ENCODE measurements at regions not wholly inside any gene's neighbourhood (a gene's known extent, or its start where the extent isn't known, plus 50 kb on each side); places are given as distances from the start of the nearest gene placed in this dataset.

DNA sequence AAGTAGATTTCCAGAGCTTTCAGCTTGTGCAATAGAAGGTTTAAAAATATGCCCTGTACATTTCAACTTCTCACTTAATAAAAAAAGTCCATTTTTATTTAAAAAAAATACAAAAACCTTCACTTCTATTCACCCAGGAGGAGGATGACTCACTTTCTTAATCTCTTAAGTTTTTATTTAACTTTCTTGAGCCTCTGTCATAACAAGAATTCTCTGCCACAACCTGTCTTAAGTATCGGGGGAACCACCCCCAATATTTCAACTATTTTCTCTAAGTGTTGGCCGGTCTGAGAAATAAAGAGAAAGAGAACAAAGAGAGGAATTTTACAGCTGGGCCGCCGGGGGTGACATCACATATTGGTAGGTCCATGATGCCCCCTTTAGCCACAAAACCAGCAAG, 58.4 kb downstream of the LRATD1 start:
- H3K4me3 ChIP-seq (ENCODE audit: low read depth in 2 of 2, low read length in 1 of 2), result no peak overlapping the region
- no peaks in the 10 kb centered on the region for H3K9me3 ChIP-seq
- H3K79me2 ChIP-seq (ENCODE audit: insufficient read depth), result no peaks in the 10 kb centered on the region
- peaks cover 0 to 2% of the 10 kb centered on the region in 2 experiments; a peak in 1 of 4 replicates for H3K4me1 ChIP-seq (ENCODE audit: control insufficient read depth in 1 of 2, insufficient read depth in 2 of 2, low read depth in 1 of 2, low read length in 1 of 2)
- no peaks in the 10 kb centered on the region for H3K36me3 ChIP-seq (replicated peaks in 1 of 2; ENCODE audit: control insufficient read depth in 1 of 2, insufficient read depth in 2 of 2, low read length in 1 of 2)
- H3K27me3 ChIP-seq (ENCODE audit: insufficient read depth), result no peaks in the 10 kb centered on the region
- ChIA-PET CTCF (no interaction called here), POLR2A (no interaction called here)
- no peak for DNase-seq
- no peak overlapping the region for H3K27ac ChIP-seq (ENCODE audit: low read depth in 2 of 2, low read length in 1 of 2)
- no peaks in the 10 kb centered on the region for H3F3A ChIP-seq (replicated peaks; ENCODE audit: insufficient read depth)
- H3K9me2 ChIP-seq, result no peaks in the 10 kb centered on the region
- H3K9ac ChIP-seq, result no peak overlapping the region
- H3K4me2 ChIP-seq, result no peak overlapping the region
- no peaks in the 10 kb centered on the region for H4K20me1 ChIP-seq (ENCODE audit: insufficient read depth)
- H2AFZ ChIP-seq (ENCODE audit: low read depth), result no peak overlapping the region
- 43% methylated on average over 4 of the region's 4 CpGs for WGBS (ENCODE audit: low lambda C conversion rate)
- TF ChIP-seq FOSL2 (IDR thresholded peaks at IDR 0.05; ENCODE audit: borderline replicate concordance, low read depth), result no peak
- TF ChIP-seq POLR2AphosphoS5 (IDR thresholded peaks at IDR 0.05; ENCODE audit: low read depth, low read length), result no peak
- TF ChIP-seq TEAD4 (IDR thresholded peaks at IDR 0.05; ENCODE audit: borderline replicate concordance, insufficient read depth), result no peak
- no peak for TF ChIP-seq SIN3A (IDR thresholded peaks at IDR 0.05; ENCODE audit: borderline replicate concordance, low read depth, low read length)
- TF ChIP-seq, protein P1, sequence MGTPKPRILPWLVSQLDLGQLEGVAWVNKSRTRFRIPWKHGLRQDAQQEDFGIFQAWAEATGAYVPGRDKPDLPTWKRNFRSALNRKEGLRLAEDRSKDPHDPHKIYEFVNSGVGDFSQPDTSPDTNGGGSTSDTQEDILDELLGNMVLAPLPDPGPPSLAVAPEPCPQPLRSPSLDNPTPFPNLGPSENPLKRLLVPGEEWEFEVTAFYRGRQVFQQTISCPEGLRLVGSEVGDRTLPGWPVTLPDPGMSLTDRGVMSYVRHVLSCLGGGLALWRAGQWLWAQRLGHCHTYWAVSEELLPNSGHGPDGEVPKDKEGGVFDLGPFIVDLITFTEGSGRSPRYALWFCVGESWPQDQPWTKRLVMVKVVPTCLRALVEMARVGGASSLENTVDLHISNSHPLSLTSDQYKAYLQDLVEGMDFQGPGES (IDR thresholded peaks at IDR 0.05; ENCODE audit: low read depth, low read length), result no peak
- TF ChIP-seq, protein P2, sequence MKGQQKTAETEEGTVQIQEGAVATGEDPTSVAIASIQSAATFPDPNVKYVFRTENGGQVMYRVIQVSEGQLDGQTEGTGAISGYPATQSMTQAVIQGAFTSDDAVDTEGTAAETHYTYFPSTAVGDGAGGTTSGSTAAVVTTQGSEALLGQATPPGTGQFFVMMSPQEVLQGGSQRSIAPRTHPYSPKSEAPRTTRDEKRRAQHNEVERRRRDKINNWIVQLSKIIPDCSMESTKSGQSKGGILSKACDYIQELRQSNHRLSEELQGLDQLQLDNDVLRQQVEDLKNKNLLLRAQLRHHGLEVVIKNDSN (IDR thresholded peaks at IDR 0.05; ENCODE audit: borderline replicate concordance, low read depth), result no peak
- TF ChIP-seq SMC3 (IDR thresholded peaks at IDR 0.05; ENCODE audit: low read depth, low read length), result no peak
- no peak for TF ChIP-seq TCF12 (IDR thresholded peaks at IDR 0.05)
- TF ChIP-seq YY1 (IDR thresholded peaks at IDR 0.05; ENCODE audit: low read depth), result no peak
- TF ChIP-seq RXRA (IDR thresholded peaks at IDR 0.05; ENCODE audit: borderline replicate concordance, low read depth), result no peak
- TF ChIP-seq GABPA (IDR thresholded peaks at IDR 0.05; ENCODE audit: low read depth), result no peak

DNA sequence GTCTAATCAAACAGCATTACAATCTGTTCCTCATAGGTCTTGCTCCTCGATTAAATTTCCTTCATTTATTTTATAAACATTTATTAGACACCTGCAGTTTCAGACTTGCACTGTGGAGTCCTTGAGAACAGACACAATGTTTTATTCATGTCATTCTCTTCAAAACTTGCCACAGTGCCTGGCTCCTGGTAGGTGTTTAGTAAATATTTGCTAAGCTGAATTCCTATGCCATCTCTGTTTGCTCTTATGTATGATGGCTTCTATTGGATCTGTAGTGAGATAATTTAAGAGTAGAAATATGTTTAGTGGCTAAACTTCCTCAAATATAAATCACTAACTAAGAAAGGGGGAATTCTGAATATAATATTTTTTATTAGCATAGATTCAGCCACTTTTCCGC, 61.4 kb downstream of the LRATD1 start:
- ChIA-PET POLR2A (no interaction called here), CTCF (no interaction called here)
- no peak for DNase-seq
- H3K9ac ChIP-seq, result no peak overlapping the region
- H3K9me3 ChIP-seq, result no peaks in the 10 kb centered on the region
- no peaks in the 10 kb centered on the region for H3K27me3 ChIP-seq (ENCODE audit: insufficient read depth)
- H3K4me1 ChIP-seq (ENCODE audit: control insufficient read depth in 1 of 2, insufficient read depth in 2 of 2, low read depth in 1 of 2, low read length in 1 of 2), result peaks cover 0 to 2% of the 10 kb centered on the region in 2 experiments; a peak in 1 of 4 replicates
- H3K79me2 ChIP-seq (ENCODE audit: insufficient read depth), result no peaks in the 10 kb centered on the region
- no peak overlapping the region for H3K4me3 ChIP-seq (ENCODE audit: low read depth in 2 of 2, low read length in 1 of 2)
- WGBS (ENCODE audit: low lambda C conversion rate), result 26% methylated on average over 2 of the region's 2 CpGs
- no peak overlapping the region for H2AFZ ChIP-seq (ENCODE audit: low read depth)
- no peak overlapping the region for H3K27ac ChIP-seq (ENCODE audit: low read depth in 2 of 2, low read length in 1 of 2)
- no peaks in the 10 kb centered on the region for H3F3A ChIP-seq (replicated peaks; ENCODE audit: insufficient read depth)
- no peaks in the 10 kb centered on the region for H4K20me1 ChIP-seq (ENCODE audit: insufficient read depth)
- H3K9me2 ChIP-seq, result no peaks in the 10 kb centered on the region
- H3K4me2 ChIP-seq, result no peak overlapping the region
- no peaks in the 10 kb centered on the region for H3K36me3 ChIP-seq (replicated peaks in 1 of 2; ENCODE audit: control insufficient read depth in 1 of 2, insufficient read depth in 2 of 2, low read length in 1 of 2)
- TF ChIP-seq YY1 (IDR thresholded peaks at IDR 0.05; ENCODE audit: low read depth) (no peak), ELF1 (IDR thresholded peaks at IDR 0.05) (no peak), EP300 (IDR thresholded peaks at IDR 0.05; ENCODE audit: borderline replicate concordance in 1 of 2, low read depth in 1 of 2, low read length in 1 of 2) (no peak), TEAD4 (IDR thresholded peaks at IDR 0.05; ENCODE audit: borderline replicate concordance, insufficient read depth) (no peak), GATA2 (CRISPR knock-in tag; IDR thresholded peaks at IDR 0.05) (no peak), NRF1 (IDR thresholded peaks at IDR 0.05; ENCODE audit: low read depth, low read length) (no peak), RXRA (IDR thresholded peaks at IDR 0.05; ENCODE audit: borderline replicate concordance, low read depth) (no peak), MEF2A (IDR thresholded peaks at IDR 0.05; ENCODE audit: borderline replicate concordance, low read depth) (no peak), EZH2phosphoT487 (IDR thresholded peaks at IDR 0.05; ENCODE audit: borderline replicate concordance, low read depth) (no peak)
- TF ChIP-seq, protein P3, sequence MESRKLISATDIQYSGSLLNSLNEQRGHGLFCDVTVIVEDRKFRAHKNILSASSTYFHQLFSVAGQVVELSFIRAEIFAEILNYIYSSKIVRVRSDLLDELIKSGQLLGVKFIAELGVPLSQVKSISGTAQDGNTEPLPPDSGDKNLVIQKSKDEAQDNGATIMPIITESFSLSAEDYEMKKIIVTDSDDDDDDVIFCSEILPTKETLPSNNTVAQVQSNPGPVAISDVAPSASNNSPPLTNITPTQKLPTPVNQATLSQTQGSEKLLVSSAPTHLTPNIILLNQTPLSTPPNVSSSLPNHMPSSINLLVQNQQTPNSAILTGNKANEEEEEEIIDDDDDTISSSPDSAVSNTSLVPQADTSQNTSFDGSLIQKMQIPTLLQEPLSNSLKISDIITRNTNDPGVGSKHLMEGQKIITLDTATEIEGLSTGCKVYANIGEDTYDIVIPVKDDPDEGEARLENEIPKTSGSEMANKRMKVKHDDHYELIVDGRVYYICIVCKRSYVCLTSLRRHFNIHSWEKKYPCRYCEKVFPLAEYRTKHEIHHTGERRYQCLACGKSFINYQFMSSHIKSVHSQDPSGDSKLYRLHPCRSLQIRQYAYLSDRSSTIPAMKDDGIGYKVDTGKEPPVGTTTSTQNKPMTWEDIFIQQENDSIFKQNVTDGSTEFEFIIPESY (IDR thresholded peaks at IDR 0.05; ENCODE audit: borderline replicate concordance, low read depth), result no peak
- TF ChIP-seq, protein P2 (IDR thresholded peaks at IDR 0.05; ENCODE audit: borderline replicate concordance, low read depth), result no peak
- TF ChIP-seq, protein P1 (IDR thresholded peaks at IDR 0.05; ENCODE audit: low read depth, low read length), result no peak
- TF ChIP-seq, protein P4, sequence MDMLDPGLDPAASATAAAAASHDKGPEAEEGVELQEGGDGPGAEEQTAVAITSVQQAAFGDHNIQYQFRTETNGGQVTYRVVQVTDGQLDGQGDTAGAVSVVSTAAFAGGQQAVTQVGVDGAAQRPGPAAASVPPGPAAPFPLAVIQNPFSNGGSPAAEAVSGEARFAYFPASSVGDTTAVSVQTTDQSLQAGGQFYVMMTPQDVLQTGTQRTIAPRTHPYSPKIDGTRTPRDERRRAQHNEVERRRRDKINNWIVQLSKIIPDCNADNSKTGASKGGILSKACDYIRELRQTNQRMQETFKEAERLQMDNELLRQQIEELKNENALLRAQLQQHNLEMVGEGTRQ (IDR thresholded peaks at IDR 0.05; ENCODE audit: borderline replicate concordance, low read depth, low read length), result no peak
- TF ChIP-seq, protein P5, sequence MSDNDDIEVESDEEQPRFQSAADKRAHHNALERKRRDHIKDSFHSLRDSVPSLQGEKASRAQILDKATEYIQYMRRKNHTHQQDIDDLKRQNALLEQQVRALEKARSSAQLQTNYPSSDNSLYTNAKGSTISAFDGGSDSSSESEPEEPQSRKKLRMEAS (IDR thresholded peaks at IDR 0.05; ENCODE audit: low read depth), result no peak

Measured in SK-N-SH (cell line).